ENCODE measurements at regions not wholly inside any gene's neighbourhood (a gene's known extent, or its start where the extent isn't known, plus 50 kb on each side); places are given as distances from the start of the nearest gene placed in this dataset.

- TF ChIP-seq, protein P1, sequence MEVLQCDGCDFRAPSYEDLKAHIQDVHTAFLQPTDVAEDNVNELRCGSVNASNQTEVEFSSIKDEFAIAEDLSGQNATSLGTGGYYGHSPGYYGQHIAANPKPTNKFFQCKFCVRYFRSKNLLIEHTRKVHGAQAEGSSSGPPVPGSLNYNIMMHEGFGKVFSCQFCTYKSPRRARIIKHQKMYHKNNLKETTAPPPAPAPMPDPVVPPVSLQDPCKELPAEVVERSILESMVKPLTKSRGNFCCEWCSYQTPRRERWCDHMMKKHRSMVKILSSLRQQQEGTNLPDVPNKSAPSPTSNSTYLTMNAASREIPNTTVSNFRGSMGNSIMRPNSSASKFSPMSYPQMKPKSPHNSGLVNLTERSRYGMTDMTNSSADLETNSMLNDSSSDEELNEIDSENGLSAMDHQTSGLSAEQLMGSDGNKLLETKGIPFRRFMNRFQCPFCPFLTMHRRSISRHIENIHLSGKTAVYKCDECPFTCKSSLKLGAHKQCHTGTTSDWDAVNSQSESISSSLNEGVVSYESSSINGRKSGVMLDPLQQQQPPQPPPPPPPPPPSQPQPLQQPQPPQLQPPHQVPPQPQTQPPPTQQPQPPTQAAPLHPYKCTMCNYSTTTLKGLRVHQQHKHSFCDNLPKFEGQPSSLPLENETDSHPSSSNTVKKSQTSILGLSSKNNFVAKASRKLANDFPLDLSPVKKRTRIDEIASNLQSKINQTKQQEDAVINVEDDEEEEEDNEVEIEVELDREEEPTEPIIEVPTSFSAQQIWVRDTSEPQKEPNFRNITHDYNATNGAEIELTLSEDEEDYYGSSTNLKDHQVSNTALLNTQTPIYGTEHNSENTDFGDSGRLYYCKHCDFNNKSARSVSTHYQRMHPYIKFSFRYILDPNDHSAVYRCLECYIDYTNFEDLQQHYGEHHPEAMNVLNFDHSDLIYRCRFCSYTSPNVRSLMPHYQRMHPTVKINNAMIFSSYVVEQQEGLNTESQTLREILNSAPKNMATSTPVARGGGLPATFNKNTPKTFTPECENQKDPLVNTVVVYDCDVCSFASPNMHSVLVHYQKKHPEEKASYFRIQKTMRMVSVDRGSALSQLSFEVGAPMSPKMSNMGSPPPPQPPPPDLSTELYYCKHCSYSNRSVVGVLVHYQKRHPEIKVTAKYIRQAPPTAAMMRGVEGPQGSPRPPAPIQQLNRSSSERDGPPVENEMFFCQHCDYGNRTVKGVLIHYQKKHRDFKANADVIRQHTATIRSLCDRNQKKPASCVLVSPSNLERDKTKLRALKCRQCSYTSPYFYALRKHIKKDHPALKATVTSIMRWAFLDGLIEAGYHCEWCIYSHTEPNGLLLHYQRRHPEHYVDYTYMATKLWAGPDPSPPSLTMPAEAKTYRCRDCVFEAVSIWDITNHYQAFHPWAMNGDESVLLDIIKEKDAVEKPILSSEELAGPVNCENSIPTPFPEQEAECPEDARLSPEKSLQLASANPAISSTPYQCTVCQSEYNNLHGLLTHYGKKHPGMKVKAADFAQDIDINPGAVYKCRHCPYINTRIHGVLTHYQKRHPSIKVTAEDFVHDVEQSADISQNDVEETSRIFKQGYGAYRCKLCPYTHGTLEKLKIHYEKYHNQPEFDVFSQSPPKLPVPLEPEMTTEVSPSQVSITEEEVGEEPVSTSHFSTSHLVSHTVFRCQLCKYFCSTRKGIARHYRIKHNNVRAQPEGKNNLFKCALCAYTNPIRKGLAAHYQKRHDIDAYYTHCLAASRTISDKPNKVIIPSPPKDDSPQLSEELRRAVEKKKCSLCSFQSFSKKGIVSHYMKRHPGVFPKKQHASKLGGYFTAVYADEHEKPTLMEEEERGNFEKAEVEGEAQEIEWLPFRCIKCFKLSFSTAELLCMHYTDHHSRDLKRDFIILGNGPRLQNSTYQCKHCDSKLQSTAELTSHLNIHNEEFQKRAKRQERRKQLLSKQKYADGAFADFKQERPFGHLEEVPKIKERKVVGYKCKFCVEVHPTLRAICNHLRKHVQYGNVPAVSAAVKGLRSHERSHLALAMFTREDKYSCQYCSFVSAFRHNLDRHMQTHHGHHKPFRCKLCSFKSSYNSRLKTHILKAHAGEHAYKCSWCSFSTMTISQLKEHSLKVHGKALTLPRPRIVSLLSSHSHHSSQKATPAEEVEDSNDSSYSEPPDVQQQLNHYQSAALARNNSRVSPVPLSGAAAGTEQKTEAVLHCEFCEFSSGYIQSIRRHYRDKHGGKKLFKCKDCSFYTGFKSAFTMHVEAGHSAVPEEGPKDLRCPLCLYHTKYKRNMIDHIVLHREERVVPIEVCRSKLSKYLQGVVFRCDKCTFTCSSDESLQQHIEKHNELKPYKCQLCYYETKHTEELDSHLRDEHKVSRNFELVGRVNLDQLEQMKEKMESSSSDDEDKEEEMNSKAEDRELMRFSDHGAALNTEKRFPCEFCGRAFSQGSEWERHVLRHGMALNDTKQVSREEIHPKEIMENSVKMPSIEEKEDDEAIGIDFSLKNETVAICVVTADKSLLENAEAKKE (CRISPR knock-in tag; IDR thresholded peaks at IDR 0.05): no peak
- no peak for TF ChIP-seq STAT1 (IDR thresholded peaks at IDR 0.05; ENCODE audit: unreplicated experiment)
- no peak for TF ChIP-seq NANOG (IDR thresholded peaks at IDR 0.05; ENCODE audit: borderline replicate concordance)
- no peak for TF ChIP-seq ZNF331 (CRISPR knock-in tag; IDR thresholded peaks at IDR 0.05; ENCODE audit: low read depth)
- no peak for TF ChIP-seq ETS1 (IDR thresholded peaks at IDR 0.05)
- TF ChIP-seq POLR2AphosphoS5 (IDR thresholded peaks at IDR 0.05; ENCODE audit: low read depth): no peak
- TF ChIP-seq, protein P2, sequence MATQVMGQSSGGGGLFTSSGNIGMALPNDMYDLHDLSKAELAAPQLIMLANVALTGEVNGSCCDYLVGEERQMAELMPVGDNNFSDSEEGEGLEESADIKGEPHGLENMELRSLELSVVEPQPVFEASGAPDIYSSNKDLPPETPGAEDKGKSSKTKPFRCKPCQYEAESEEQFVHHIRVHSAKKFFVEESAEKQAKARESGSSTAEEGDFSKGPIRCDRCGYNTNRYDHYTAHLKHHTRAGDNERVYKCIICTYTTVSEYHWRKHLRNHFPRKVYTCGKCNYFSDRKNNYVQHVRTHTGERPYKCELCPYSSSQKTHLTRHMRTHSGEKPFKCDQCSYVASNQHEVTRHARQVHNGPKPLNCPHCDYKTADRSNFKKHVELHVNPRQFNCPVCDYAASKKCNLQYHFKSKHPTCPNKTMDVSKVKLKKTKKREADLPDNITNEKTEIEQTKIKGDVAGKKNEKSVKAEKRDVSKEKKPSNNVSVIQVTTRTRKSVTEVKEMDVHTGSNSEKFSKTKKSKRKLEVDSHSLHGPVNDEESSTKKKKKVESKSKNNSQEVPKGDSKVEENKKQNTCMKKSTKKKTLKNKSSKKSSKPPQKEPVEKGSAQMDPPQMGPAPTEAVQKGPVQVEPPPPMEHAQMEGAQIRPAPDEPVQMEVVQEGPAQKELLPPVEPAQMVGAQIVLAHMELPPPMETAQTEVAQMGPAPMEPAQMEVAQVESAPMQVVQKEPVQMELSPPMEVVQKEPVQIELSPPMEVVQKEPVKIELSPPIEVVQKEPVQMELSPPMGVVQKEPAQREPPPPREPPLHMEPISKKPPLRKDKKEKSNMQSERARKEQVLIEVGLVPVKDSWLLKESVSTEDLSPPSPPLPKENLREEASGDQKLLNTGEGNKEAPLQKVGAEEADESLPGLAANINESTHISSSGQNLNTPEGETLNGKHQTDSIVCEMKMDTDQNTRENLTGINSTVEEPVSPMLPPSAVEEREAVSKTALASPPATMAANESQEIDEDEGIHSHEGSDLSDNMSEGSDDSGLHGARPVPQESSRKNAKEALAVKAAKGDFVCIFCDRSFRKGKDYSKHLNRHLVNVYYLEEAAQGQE (IDR thresholded peaks at IDR 0.05; ENCODE audit: unreplicated experiment): no peak
- TF ChIP-seq CREB1 (CRISPR knock-in tag; IDR thresholded peaks at IDR 0.05; ENCODE audit: low read depth): no peak
- TF ChIP-seq CTCF (conservative IDR thresholded peaks at IDR 0.05; ENCODE audit: low read depth in 2 of 2): no peak
- no peak for TF ChIP-seq EZH2 (IDR thresholded peaks at IDR 0.05; ENCODE audit: low read depth, unreplicated experiment)
These were observed 123.2 kb upstream of the TMC3 start (continued) for GRCh38 chr15:81497238-81497637.

Data from GM23338 (cell line).